GM19438 (cell line): ENCODE measurements at regions not wholly inside any gene's neighbourhood (a gene's known extent, or its start where the extent isn't known, plus 50 kb on each side); places are given as distances from the start of the nearest gene placed in this dataset.

Experiments used
- ATAC-seq: cut with Tn5 transposase; IDR thresholded peaks from one replicate; pipeline ENCODE4 v1.9.1; 2021; ENCODE audit warnings: low read depth; ENCODE audit not compliant: unreplicated experiment

GRCh38 chr4:66647476-66647875 lies 897.8 kb downstream of the CENPC start:
- no peak for ATAC-seq

GRCh38 chr4:66640233-66640990 lies 904.9 kb downstream of the CENPC start:
- no peak for ATAC-seq

GRCh38 chr4:66639361-66639760 lies 905.9 kb downstream of the CENPC start:
- ATAC-seq: no peak

- no peak for ATAC-seq
Observed at GRCh38 chr4:66636349-66636748, 909.0 kb downstream of the CENPC start.

- ATAC-seq: no peak
Observed at GRCh38 chr4:66633477-66633876, 911.8 kb downstream of the CENPC start.

- no peak for ATAC-seq
Observed at GRCh38 chr4:66629927-66630326, 915.4 kb downstream of the CENPC start.

- ATAC-seq: no peak
Observed at GRCh38 chr4:66628146-66628545, 917.2 kb downstream of the CENPC start.

GRCh38 chr4:66625480-66625879 lies 919.8 kb downstream of the CENPC start:
- ATAC-seq: no peak

GRCh38 chr4:66613591-66613990 lies 931.7 kb downstream of the CENPC start:
- ATAC-seq: no peak

- ATAC-seq: no peak
Observed at GRCh38 chr4:66609014-66609413, 936.3 kb downstream of the CENPC start.

- no peak for ATAC-seq
Observed at GRCh38 chr4:66606908-66607307, 936.6 kb upstream of the EPHA5 start.

- no peak for ATAC-seq
Observed at GRCh38 chr4:66606215-66606614, 935.9 kb upstream of the EPHA5 start.

GRCh38 chr4:66604192-66604591 lies 933.9 kb upstream of the EPHA5 start:
- ATAC-seq: no peak

GRCh38 chr4:66602622-66603021 lies 932.3 kb upstream of the EPHA5 start:
- ATAC-seq: no peak

- ATAC-seq: no peak
Observed at GRCh38 chr4:66591968-66592367, 921.7 kb upstream of the EPHA5 start.

GRCh38 chr4:66590488-66591215 lies 920.4 kb upstream of the EPHA5 start:
- ATAC-seq: no peak

GRCh38 chr4:66589183-66589582 lies 918.9 kb upstream of the EPHA5 start:
- ATAC-seq: no peak

GRCh38 chr4:66585767-66586166 lies 915.5 kb upstream of the EPHA5 start:
- ATAC-seq: no peak

GRCh38 chr4:66577922-66578321 lies 907.6 kb upstream of the EPHA5 start:
- ATAC-seq: no peak

GRCh38 chr4:66575008-66575696 lies 904.9 kb upstream of the EPHA5 start:
- ATAC-seq: no peak

GRCh38 chr4:66574145-66574978 lies 904.1 kb upstream of the EPHA5 start:
- no peak for ATAC-seq
